CD4-positive, alpha-beta T cell treated with Interleukin-1 beta for 1 hour (primary cell): ENCODE measurements at regions not wholly inside any gene's neighbourhood (a gene's known extent, or its start where the extent isn't known, plus 50 kb on each side); places are given as distances from the start of the nearest gene placed in this dataset.
"Not testable (repeated sequence)": the region's sequence is repeated elsewhere in the genome, so short reads cannot be mapped to it uniquely, and the experiment has no call there.

Experiments used
- DNase-seq, 2 donors: peaks; one replicate each; pipeline ENCODE4 v3.0.0-alpha.2; 2020 to 2022

DNA sequence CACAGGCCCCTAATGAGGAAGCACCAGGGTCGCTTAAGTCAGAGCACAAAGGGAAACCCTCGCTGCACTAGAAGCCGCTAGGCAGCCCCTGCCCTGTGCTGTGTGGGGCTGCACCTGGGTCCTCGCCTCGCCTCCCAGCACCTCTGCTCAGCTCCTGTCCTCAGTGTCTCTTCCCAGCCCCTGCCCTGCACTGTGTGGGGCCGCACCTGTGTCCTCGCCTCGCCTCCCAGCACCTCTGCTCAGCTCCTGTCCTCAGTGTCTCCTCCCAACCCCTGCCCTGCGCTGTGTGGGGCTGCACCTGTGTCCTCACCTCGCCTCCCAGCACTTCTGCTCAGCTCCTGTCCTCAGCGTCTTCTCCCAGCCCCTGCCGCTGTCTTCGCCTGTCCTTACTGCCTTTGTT is 342.8 kb downstream of the EIPR1 start:
- no peak for DNase-seq

GRCh38 chr2:3034396-3034795 is 343.2 kb downstream of the EIPR1 start:
- no peak for DNase-seq

DNA sequence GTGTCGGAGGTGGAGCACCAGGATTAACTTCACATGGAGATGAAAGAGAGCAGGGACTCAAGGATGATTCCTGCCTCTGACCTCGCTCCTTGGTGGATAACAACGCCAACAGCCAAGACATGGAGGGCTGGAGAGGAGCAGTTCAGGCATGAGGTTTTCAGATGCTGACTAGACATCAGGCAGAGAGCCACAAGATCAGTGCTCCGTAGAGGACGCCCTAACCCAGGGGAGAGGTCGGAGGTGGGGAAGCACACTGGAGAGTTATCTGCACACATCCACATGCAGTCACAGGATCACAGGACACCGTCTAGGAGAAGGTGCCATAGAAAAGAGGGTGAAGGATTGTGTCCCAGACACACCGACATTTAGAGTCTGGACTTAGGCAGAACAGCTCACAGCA is 344.3 kb downstream of the EIPR1 start:
- no peak for DNase-seq

GRCh38 chr2:3030791-3031190 is 346.8 kb downstream of the EIPR1 start:
- not testable (repeated sequence) for DNase-seq

DNA sequence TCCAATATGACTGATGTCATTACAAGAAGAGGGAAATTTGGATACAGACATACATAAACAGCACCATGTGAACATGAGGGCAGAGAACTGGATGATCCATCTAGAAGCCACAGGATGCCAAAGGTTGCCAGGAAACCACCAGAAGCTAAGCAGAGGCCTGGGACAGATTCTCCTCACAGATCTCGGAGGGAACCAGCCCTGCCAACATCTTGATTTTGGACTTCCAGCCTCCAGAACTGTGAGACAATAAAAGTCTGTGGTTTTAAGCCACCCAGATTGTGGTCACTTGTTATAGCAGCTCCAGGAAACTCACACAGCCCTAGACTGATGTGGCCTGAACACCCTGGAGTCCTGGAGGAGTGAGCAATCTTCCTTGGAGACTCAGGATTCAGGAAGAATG is 351.6 kb downstream of the EIPR1 start:
- no peak for DNase-seq

- DNase-seq, result no peak
Measured at GRCh38 chr2:3025261-3025660, 352.4 kb downstream of the EIPR1 start.

- no peak for DNase-seq
Measured at GRCh38 chr2:3024401-3024935, 353.1 kb downstream of the EIPR1 start.

GRCh38 chr2:3023531-3023930 is 354.1 kb downstream of the EIPR1 start:
- DNase-seq, result no peak

GRCh38 chr2:3022841-3023372 is 354.7 kb downstream of the EIPR1 start:
- no peak for DNase-seq

DNA sequence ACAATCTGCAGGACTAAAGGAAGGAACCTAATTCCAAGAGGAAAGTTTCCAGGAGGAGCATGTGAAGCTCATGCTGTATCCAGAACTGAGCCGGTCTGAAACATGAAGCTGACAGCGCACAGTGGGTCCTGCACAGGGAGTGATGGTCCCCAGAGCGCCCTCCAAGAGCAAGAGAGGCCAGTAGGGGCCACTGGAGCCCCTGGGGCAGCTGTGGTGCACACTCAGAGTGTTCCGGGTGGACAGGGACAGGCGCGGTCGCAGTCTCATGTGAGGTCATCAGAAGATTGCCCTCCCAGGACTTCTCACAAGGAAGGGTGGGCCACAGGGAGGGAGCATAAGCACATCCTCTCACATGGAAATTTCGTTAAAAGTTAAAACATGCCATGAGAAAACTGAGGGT is 355.9 kb downstream of the EIPR1 start:
- no peak for DNase-seq

GRCh38 chr2:3010001-3010400 is 367.6 kb downstream of the EIPR1 start:
- DNase-seq, result no peak

- DNase-seq, result no peak
Measured at GRCh38 chr2:3009483-3009882, 368.1 kb downstream of the EIPR1 start.

- DNase-seq, result no peak
Measured at GRCh38 chr2:3009005-3009404, 368.6 kb downstream of the EIPR1 start.

GRCh38 chr2:3008561-3008960 is 369.1 kb downstream of the EIPR1 start:
- DNase-seq, result no peak

- DNase-seq, result no peak
Measured at GRCh38 chr2:3007135-3007534, 370.5 kb downstream of the EIPR1 start.

GRCh38 chr2:3005859-3006501 is 371.6 kb downstream of the EIPR1 start:
- no peak for DNase-seq

DNA sequence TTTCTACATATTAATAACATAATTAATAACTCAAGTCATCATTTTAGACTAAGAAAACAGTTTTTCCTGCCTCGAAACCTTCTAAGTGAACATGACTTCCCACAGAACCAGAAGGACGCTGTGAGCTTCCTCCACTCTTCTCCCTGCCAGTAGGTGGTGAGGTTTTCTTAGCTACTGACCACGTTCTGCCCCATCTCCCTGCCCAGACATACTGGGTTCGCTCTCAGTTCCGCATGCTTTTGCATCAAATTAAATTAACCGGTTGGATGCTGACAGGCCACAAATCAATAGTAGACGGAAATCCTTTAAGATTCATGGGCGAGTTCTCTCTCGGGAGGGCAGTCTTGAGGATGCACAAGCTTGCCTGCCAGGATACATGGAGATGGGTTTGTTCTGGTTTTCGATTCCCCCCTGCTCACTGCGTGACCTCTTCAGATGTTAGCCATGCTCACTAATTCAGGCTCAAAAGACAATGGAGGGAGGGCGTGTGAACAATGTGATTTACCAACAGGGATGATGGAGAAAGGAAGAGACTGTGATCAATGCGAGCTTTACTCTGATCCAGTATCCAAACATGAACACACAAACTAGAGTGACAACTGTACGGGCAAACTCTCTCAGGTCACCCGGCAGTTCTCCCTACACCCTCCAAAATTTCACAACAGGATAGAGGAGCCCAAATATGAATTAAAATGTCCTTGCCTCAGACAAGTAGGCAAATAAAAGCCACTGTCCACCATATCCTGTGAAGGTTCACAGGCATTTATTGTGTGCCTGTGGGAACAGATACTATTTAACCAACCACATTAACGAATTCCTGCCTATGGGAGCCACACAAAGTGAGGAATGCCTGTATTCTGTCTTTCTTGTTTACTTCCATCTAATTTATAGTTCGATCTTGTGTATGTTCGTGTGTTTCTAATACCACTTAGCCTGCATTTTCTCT is 375.7 kb downstream of the EIPR1 start:
- no peak for DNase-seq

DNA sequence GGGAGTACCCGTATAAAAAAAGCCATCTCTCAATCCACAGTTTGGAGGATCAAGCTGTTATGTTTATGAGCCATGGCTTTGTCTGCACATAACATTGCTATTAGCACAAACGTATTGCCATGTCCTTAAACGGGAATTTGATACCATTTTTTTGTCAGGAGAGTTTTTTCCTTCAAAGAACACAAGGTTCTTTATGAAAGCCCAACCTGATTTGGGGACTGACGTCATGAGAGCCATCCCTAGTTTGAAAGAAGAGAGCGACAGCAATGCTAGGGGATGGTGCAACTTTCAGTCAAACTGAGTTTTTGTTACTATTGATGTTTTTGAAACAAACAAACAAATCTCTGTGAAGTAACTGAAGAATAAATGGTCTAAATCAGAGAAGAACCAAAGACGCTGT is 376.6 kb downstream of the EIPR1 start:
- no peak for DNase-seq

DNA sequence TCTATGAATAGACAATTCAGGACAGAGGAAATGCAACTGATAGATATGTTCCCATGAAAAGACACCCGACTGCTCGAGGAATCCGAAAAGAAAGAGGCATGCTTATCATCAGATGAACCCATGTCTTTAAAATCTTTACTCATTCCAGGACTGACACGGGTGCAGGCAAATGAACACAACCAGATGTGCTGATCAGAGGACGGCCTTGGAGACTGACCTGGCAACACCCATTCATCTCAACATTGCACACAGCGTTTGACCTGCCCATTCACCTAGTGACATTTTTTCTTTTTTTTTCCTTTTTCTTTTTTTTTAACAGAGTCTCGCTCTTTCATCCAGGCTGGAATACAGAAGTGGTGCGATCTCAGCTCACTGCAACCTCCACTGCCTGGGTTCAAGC is 377.5 kb downstream of the EIPR1 start:
- no peak for DNase-seq

- no peak for DNase-seq
Measured at GRCh38 chr2:2998971-2999370, 378.6 kb downstream of the EIPR1 start.

- no peak for DNase-seq
Measured at GRCh38 chr2:2993172-2993692, 384.4 kb downstream of the EIPR1 start.

GRCh38 chr2:2992634-2993033 is 385.0 kb downstream of the EIPR1 start:
- no peak for DNase-seq

DNA sequence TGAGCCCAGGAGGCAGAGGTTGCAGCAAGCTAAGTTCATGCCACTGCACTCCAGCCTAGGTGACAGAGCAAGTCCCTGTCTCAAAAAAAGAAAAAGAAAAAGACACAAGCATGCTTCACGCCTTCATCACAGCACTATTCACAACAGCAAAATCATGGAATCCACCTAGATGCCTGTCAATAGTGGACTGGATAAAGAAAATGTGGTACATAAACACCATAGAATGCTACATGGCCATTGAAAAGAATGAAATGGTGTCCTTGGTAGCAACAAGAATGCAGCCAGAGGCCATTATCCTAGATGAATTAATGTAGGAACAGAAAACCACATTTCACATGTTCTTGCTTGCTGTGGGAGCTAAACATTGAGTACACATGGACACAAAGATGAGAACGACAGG is 392.6 kb downstream of the EIPR1 start:
- DNase-seq, result no peak

- DNase-seq, result no peak
Measured at GRCh38 chr2:2981000-2981399, 396.6 kb downstream of the EIPR1 start.
